Liver (tissue), 3 donors: ENCODE measurements at regions not wholly inside any gene's neighbourhood (a gene's known extent, or its start where the extent isn't known, plus 50 kb on each side); places are given as distances from the start of the nearest gene placed in this dataset.

Experiments used
- CTCF ChIP-seq: fragments of 150-350 bp; IDR thresholded peaks from 2 replicates; pipeline ENCODE4 v1.5.1; 2017; ENCODE audit warnings: improper control_type of control experiment, low read depth, low read length; ENCODE audit not compliant: missing input control
- EGR1 ChIP-seq, 2 donors: IDR thresholded peaks; 2 replicates each; pipeline ENCODE4 v1.6.1; 2016 to 2018; ENCODE audit warnings: antibody characterized with exemption in 2 of 2, low read depth in 2 of 2
- FOXA1 ChIP-seq: IDR thresholded peaks from 2 replicates; pipeline ENCODE4 v1.6.1; 2016; ENCODE audit warnings: antibody characterized with exemption
- GABPA ChIP-seq, 2 donors: IDR thresholded peaks in 1 of 2; conservative IDR thresholded peaks in 1 of 2; 2 replicates each; pipeline ENCODE4 v1.6.1; 2016; ENCODE audit warnings: antibody characterized with exemption in 2 of 2, mild to moderate bottlenecking in 1 of 2, moderate library complexity in 1 of 2
- HNF4A ChIP-seq, 2 donors: conservative IDR thresholded peaks; 2 replicates each; pipeline ENCODE4 v1.6.1; 2016; ENCODE audit warnings: antibody characterized with exemption in 2 of 2, mild to moderate bottlenecking in 2 of 2
- RAD21 ChIP-seq, 2 donors: IDR thresholded peaks; 2 replicates each; pipeline ENCODE4 v1.6.1; 2016; ENCODE audit warnings: antibody characterized with exemption in 2 of 2, mild to moderate bottlenecking in 2 of 2
- REST ChIP-seq: IDR thresholded peaks from 2 replicates; pipeline ENCODE4 v1.6.1; 2016; ENCODE audit warnings: antibody characterized with exemption, mild to moderate bottlenecking
- RXRA ChIP-seq, 2 donors: IDR thresholded peaks; 2 replicates each; pipeline ENCODE4 v1.6.1; 2017 to 2018; ENCODE audit warnings: antibody characterized with exemption in 2 of 2, mild to moderate bottlenecking in 1 of 2
- SP1 ChIP-seq: IDR thresholded peaks from 2 replicates; pipeline ENCODE4 v1.6.1; 2018; ENCODE audit warnings: antibody characterized with exemption, mild to moderate bottlenecking
- TAF1 ChIP-seq: conservative IDR thresholded peaks from 2 replicates; pipeline ENCODE4 v1.6.1; 2016; ENCODE audit warnings: antibody characterized with exemption, mild to moderate bottlenecking
- YY1 ChIP-seq: IDR thresholded peaks from 2 replicates; pipeline ENCODE4 v1.6.1; 2016; ENCODE audit warnings: antibody characterized with exemption, mild to moderate bottlenecking
- TF ChIP-seq, protein P1 (sequence below): IDR thresholded peaks from 2 replicates; pipeline ENCODE4 v1.6.1; 2016; ENCODE audit warnings: antibody characterized with exemption
- TF ChIP-seq, protein P2 (sequence below): IDR thresholded peaks from 2 replicates; pipeline ENCODE4 v1.6.1; 2016; ENCODE audit warnings: antibody characterized with exemption
- TF ChIP-seq, protein P3 (sequence below): IDR thresholded peaks from 2 replicates; pipeline ENCODE4 v1.6.1; 2016; ENCODE audit warnings: antibody characterized with exemption
- donor health status: healthy.
- donor health status: healthy.

GRCh38 chr16:86033016-86033474, 134.1 kb downstream of the IRF8 start:
- TF ChIP-seq YY1 (no peak), FOXA1 (no peak), GABPA (IDR thresholded peaks at IDR 0.05 in 1 of 2, conservative IDR thresholded peaks at IDR 0.05 in 1 of 2) (no peak), RAD21 (IDR thresholded peaks at IDR 0.05) (no peak), CTCF (no peak), REST (no peak), EGR1 (IDR thresholded peaks at IDR 0.05; ENCODE audit: low read depth in 2 of 2) (no peak), SP1 (no peak), TAF1 (no peak), RXRA (IDR thresholded peaks at IDR 0.05) (no peak), HNF4A (conservative IDR thresholded peaks at IDR 0.05) (no peak)
- TF ChIP-seq, protein P1, sequence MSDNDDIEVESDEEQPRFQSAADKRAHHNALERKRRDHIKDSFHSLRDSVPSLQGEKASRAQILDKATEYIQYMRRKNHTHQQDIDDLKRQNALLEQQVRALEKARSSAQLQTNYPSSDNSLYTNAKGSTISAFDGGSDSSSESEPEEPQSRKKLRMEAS: no peak
- TF ChIP-seq, protein P2, sequence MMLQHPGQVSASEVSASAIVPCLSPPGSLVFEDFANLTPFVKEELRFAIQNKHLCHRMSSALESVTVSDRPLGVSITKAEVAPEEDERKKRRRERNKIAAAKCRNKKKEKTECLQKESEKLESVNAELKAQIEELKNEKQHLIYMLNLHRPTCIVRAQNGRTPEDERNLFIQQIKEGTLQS: no peak
- TF ChIP-seq, protein P3, sequence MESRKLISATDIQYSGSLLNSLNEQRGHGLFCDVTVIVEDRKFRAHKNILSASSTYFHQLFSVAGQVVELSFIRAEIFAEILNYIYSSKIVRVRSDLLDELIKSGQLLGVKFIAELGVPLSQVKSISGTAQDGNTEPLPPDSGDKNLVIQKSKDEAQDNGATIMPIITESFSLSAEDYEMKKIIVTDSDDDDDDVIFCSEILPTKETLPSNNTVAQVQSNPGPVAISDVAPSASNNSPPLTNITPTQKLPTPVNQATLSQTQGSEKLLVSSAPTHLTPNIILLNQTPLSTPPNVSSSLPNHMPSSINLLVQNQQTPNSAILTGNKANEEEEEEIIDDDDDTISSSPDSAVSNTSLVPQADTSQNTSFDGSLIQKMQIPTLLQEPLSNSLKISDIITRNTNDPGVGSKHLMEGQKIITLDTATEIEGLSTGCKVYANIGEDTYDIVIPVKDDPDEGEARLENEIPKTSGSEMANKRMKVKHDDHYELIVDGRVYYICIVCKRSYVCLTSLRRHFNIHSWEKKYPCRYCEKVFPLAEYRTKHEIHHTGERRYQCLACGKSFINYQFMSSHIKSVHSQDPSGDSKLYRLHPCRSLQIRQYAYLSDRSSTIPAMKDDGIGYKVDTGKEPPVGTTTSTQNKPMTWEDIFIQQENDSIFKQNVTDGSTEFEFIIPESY: no peak
